Brain pericyte (primary cell): ENCODE measurements at regions not wholly inside any gene's neighbourhood (a gene's known extent, or its start where the extent isn't known, plus 50 kb on each side); places are given as distances from the start of the nearest gene placed in this dataset.

Experiments used
- DNase-seq: peaks from one replicate; pipeline ENCODE4 v3.0.0-alpha.2; 2012; ENCODE audit warnings: low read depth, low spot score

- no peak for DNase-seq
These were observed 575.4 kb downstream of the TFAP2B start for GRCh38 chr6:51394061-51394460.

- DNase-seq: no peak
These were observed 577.9 kb downstream of the TFAP2B start for GRCh38 chr6:51396583-51396982.

GRCh38 chr6:51398064-51398705, 579.5 kb downstream of the TFAP2B start:
- DNase-seq: no peak

- DNase-seq: no peak
These were observed 580.1 kb downstream of the TFAP2B start for GRCh38 chr6:51398793-51399192.

- DNase-seq: no peak
These were observed 591.8 kb downstream of the TFAP2B start for GRCh38 chr6:51410453-51410852.

- no peak for DNase-seq
These were observed 592.9 kb downstream of the TFAP2B start for GRCh38 chr6:51411496-51412125.

GRCh38 chr6:51414361-51414760, 595.7 kb downstream of the TFAP2B start:
- no peak for DNase-seq

- DNase-seq: no peak
These were observed 596.8 kb downstream of the TFAP2B start for GRCh38 chr6:51415501-51415900.

- DNase-seq: no peak
These were observed 610.5 kb downstream of the TFAP2B start for GRCh38 chr6:51429017-51429712.

- no peak for DNase-seq
These were observed 611.9 kb downstream of the TFAP2B start for GRCh38 chr6:51430589-51430988.

GRCh38 chr6:51432481-51432880, 613.8 kb downstream of the TFAP2B start:
- no peak for DNase-seq

- DNase-seq: no peak
These were observed 631.7 kb downstream of the TFAP2B start for GRCh38 chr6:51450248-51450957.

GRCh38 chr6:51450958-51451357, 632.3 kb downstream of the TFAP2B start:
- DNase-seq: no peak

- DNase-seq: no peak
These were observed 631.1 kb downstream of the PKHD1 start for GRCh38 chr6:51456282-51456681.

- no peak for DNase-seq
These were observed 627.5 kb downstream of the PKHD1 start for GRCh38 chr6:51459958-51460357.

GRCh38 chr6:51462896-51463295, 624.5 kb downstream of the PKHD1 start:
- no peak for DNase-seq

GRCh38 chr6:51463321-51463720, 624.1 kb downstream of the PKHD1 start:
- no peak for DNase-seq

GRCh38 chr6:51464956-51465355, 622.5 kb downstream of the PKHD1 start:
- DNase-seq: no peak

GRCh38 chr6:51466427-51466826, 621.0 kb downstream of the PKHD1 start:
- DNase-seq: no peak

GRCh38 chr6:51467231-51467952, 620.0 kb downstream of the PKHD1 start:
- DNase-seq: no peak

- DNase-seq: no peak
These were observed 618.7 kb downstream of the PKHD1 start for GRCh38 chr6:51468704-51469103.
